ENCODE measurements at regions not wholly inside any gene's neighbourhood (a gene's known extent, or its start where the extent isn't known, plus 50 kb on each side); places are given as distances from the start of the nearest gene placed in this dataset.
"Not testable (repeated sequence)": the region's sequence is repeated elsewhere in the genome, so short reads cannot be mapped to it uniquely, and the experiment has no call there.

DNA sequence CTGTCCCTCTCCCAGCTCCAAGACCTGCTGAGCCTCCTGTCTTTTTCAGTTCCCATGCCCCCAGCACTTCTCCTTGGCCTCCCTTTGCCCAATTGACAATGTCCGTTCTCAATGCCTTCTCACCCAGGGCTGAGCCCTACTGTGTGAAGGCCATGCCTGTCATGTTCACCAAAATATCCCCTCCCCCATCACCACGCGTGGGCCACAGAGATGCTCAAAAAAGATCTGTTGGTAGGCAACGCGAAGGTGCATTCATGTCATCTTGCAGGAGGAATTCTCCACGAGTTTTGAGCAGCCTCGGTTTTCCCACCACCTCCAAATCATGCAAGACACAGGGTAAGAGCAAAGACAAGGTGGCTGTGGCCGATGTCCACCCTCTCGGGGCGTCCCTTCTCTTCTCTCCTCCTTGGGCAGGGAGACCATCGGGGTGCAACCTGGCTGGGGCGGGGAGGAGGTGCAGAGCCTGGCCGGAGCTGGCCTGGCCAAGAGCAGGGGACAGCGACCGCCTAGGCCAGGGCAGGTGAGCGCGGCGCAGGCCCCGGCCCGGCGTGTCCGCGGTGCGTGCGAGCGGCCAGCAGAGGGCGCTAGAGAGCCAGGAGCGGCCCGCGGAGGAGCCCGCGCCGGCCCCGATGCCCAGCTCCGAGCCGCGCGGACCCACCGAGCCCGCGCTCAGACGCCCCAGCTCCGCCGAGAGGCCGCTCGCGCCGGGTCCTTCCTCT lies 56.3 kb upstream of the KRTAP5-11 start:
- peak; percentile 20 to 47 for DNase-seq (ENCODE audit: low read depth in 2 of 2)

DNA sequence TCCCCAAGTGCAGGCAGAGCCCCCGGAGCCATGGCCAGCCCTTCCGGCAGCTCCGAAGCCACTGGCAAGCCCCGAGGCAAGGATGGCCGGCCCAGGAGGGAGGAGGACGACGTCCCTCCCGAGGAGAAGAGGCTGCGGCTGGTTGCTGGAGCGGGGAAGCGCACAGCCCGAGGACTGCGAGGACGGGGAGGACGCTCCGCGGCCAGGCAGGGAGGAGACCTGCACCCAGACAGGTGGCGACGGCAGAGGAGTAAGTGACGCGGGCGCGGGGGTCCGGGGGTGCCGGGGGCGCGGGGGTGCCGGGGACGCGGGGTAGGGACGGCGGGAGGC lies 56.8 kb upstream of the KRTAP5-11 start:
- DNase-seq (ENCODE audit: low read depth in 2 of 2), result not testable (repeated sequence)

DNA sequence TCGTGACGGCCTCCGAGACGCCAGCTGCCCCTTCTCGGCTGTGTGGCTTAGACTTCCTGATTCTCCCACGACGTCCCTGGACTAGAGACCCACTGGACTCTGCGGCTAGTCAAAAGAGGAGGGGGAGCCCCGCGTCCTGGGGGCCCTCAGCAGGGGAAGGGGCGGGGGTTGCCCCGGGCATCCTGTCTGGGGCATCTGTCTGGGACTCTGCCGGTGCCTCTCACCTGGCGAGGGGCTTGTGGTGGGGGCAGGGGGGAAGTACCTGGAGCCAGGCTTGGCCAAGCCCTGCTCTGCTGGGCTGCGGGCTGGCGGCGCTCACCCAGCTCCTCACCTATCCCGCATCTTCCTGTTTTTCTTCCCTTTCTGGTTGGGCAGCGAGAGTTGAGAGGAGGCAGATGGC lies 57.2 kb upstream of the KRTAP5-11 start:
- not testable (repeated sequence) for DNase-seq (ENCODE audit: low read depth in 2 of 2)

DNA sequence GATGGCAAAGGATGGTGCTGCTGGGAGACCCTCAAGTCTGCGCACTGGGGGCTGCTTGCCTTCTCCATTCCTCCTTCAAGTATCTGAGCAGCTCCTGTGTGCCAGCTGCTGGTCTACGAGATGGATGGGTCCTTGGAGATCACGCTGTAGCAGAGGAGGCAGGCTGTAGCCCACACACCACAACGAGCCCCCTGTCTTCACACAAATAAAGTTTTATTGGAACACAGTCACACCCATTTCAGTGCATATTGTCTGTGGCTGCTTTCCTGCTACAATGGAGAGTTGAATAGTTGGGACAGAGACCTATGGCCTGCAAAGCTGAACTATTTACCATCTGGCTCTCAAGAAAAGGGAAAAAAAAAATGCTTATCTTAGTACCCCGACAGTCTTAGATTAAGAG lies 64.4 kb upstream of the KRTAP5-11 start:
- not testable (repeated sequence) for DNase-seq (ENCODE audit: low read depth in 2 of 2)

DNA sequence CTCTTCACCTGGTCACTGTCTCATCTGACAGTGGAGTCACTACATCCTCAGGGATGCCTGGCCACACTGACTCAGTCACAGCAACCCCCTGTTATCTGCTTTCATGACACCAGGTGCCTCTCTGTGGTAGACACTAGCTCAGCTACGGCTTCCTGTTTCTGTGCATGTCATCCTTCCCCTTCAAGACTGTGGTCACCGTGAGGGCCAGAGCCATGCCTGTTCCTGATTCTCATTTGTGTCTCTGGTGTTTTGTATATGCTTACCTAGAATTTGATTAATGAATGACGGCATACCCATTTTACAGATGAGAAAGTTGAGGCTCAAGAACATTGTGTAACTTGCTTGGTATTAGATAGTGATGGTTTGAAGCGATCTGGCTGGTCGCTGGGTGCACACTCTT lies 70.3 kb upstream of the KRTAP5-11 start:
- DNase-seq (ENCODE audit: low read depth in 2 of 2), result not testable (repeated sequence)

DNA sequence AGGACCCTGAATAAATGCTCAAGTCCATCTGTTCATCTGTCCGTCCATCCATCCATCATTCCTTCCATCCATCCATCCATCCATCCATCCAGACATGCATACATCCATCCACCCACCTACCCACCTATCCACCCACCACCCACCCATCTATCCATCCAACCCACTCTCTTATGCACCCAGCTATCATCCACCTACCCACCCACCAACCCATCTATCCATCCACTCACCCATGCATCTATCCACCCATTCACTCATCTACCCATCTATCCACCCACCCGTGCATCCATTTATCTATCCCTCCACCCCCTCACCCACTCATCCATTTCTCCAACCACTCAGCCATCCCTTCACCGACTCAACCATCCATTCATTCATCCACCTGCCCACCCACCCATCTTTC lies 71.7 kb upstream of the KRTAP5-11 start:
- not testable (repeated sequence) for DNase-seq (ENCODE audit: low read depth in 2 of 2)

DNA sequence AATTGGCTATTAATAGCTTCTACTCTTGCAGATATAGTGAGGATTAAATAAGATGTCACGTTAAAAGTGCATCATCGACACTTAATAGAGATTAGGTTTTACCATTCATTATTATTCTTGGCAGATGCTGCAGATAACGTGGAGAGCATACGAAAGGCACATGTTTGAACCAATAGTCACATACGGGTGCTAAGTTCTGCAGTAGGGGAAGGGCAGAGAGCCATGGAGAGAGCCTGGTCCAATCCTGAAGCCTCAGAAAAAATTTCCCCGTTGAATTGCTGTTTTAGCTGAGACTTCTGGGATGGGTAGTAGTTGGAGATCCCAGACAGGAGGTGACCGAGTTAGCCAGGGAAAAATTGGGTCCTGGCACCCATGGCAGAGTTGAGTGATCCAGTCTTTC lies 72.4 kb upstream of the KRTAP5-11 start:
- not testable (repeated sequence) for DNase-seq (ENCODE audit: low read depth in 2 of 2)

DNA sequence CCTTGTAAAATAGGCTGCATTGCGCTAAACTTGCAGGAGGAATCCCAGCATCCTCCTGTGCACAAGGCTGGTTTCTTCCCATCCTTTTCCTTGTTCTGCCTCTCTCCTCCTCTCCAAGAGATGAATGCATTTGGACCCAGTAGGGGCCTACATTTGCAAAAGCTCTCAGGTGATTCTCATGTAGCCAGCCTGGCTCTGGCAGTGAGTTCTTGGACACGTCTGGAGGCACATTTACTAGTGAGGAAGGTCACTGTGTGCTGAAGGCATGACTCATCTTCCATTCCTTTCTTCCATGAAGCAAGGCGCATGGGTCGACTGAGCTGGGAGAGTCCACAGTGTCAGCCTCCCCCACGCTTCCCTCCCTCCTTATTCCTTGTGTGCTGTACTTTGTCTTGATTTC lies 73.8 kb upstream of the KRTAP5-11 start:
- DNase-seq (ENCODE audit: low read depth in 2 of 2), result not testable (repeated sequence)

DNA sequence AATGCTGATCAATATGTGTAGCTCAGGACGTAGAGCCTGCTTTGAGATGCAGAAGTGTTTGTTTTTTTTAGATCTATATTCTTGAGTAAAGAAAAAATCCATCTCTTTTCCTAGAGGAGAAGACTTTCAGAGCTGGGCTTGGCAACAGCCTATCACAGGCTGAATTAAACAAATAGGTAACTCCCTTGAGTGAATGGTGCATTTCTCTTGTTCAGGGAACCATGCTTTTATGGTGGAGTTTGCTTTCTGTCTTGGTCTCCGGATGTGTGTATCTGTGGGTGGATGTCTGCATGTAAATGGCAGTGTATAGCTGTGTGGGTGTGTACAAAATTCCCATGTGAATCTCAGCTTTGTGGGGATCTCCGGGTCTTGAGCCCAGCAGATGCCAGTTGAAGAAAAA lies 82.3 kb upstream of the KRTAP5-11 start:
- DNase-seq (ENCODE audit: low read depth in 2 of 2), result not testable (repeated sequence)

DNA sequence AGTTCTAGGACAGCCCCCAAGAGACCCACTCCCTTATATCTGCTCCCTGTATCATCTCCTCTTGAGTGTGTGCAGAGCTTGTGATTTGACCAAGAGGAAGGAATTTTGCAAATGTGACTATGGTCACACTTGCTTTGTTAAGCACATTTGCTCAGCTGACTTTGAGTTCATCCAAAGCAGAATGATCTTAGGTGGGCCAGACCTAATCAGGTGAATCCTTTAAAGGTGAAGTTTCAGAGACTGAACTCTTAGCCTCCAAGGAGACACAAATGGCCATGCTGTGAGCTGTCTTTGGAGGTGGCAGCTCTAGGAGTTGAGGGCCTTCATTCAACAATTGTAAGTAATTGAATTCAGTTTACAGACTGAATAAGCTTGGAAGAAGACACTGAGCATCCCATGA lies 115.4 kb upstream of the KRTAP5-11 start:
- DNase-seq (ENCODE audit: low read depth in 2 of 2), result not testable (repeated sequence)

DNA sequence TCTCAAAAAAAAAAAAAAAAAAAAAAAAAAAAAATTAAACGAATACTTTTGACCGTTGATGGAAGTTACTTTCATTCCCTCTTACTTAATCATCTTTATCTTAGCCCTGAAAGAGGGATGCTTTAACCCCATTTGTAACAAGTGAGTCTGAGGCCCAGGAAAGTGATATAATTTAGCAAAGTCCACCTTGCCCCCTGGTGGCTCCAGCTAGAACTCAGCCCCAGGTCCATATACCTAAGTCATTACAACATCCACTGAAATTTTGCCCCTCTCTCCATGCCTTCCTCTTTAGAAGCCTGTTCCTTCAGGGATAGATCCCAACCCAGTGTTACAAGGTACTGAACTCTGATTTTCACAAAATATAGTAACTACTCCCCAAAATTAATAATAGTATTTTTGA lies 116.3 kb upstream of the KRTAP5-11 start:
- not testable (repeated sequence) for DNase-seq (ENCODE audit: low read depth in 2 of 2)

DNA sequence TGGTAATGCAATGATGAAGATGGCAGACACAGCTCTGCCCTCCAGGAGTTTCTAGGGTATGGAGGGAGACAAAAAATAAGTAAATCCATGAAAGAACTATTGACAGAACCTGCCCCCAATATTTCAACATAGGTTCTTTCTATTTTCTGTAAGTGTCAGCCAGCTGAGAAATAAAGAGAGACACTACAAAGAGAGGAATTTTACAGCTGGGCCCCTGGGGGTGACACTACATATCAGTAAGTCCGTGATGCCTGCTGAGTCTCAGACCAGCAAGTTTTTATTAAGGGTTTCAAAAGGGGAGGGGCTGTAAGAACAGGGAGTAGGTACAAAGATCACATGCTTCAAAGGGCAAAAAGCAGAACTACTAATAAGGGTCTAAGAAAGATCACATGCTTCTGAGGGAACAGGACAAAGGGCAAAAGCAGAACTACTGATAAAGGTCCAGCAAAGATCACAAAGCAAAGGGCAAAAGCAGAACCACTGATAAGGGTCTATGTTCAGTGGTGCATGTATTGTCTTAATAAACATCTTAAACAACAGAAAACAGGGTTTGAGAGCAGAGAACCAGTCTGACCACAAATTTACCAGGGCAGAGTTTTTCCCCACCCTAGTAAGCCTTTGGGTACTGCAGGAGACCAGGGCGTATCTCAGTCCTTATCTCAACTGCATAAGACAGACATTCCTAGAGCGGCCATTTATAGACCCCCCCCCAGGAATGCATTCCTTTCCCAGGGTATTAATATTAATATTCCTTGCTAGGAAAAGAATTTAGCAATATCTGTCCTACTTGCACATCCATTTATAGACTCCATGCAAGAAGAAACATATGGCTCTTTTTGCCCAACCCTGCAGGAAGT lies 119.0 kb upstream of the KRTAP5-11 start:
- DNase-seq (ENCODE audit: low read depth in 2 of 2), result not testable (repeated sequence)

DNA sequence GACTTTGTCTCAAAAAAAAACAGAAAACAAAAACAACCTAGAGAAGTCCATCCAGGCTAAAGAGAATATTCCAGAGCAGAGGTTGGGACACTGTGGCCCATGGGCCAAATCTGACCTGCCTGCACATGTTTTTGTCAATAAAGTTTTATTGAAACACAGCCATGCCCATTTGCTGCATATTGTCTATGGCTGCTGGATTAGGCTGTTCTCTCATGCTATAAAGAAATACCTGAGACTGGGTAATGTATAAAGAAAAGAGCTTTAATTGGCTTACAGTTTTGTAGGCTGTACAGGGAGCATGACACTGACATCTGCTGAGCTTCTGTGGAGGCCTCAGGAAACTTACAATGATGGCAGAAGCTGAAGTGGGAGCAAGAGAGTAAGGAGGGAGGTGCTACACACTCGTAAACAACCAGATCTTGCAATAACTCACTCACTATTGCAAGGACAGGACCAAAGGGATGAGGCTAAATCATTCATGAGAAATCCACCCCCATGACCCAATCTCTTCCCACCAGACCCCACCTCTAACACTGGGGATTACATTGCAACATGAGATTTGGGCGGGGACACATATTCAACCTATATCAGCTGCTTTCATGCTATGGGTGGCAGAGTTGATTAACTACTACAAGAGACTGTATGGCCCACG lies 122.5 kb upstream of the KRTAP5-11 start:
- DNase-seq (ENCODE audit: low read depth in 2 of 2), result not testable (repeated sequence)

DNA sequence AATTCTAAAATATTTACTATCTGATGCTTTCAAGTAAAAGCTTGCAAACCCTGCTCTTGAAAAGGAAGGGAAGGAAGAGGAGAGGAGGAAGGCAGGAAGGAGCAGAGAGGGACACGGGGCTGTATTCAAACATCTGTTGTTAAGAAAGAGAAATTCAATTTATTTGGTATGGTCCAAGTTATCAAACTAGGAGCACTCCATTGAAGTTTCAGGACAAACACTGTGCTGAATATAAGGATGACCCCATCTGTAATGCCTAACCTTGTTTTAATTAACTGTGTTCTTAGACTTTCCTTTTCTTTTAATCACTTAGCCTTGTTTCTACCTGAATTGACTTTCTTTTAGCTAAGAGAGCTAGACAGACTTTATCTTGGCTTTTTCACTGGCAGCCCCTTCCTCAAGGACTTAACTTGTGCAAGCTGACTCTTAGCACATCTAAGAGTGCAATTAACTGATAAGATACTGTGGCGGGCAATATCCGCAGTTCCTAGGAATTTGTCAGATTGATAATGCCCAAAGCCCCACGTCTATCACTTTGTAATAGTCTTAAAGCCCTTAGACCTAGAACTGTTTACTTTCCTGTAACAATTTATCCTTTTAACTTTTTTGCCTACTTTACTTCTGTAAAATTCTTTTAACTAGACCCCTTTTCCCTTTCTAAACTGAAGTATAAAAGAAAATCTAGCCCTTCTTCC lies 123.2 kb upstream of the KRTAP5-11 start:
- not testable (repeated sequence) for DNase-seq (ENCODE audit: low read depth in 2 of 2)

DNA sequence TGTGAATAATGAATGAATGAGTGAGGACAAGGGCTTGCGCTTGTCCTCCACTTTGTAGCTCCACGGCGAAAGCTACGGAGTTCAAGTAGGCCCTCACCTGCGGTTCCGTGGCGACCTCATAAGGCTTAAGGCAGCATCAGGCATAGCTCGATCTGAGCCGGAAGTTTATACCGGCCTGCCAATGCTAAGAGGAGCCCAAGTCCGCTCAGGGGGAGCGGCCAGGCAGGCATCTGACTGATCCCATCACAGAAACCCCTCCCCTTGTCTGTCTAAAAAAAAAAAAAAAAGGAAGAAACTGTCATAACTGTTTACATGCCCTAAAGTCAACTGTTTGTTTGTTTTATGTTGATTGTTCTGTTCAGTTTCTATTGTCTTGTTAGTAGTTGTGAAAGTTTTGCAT lies 124.4 kb upstream of the KRTAP5-11 start:
- not testable (repeated sequence) for DNase-seq (ENCODE audit: low read depth in 2 of 2)

DNA sequence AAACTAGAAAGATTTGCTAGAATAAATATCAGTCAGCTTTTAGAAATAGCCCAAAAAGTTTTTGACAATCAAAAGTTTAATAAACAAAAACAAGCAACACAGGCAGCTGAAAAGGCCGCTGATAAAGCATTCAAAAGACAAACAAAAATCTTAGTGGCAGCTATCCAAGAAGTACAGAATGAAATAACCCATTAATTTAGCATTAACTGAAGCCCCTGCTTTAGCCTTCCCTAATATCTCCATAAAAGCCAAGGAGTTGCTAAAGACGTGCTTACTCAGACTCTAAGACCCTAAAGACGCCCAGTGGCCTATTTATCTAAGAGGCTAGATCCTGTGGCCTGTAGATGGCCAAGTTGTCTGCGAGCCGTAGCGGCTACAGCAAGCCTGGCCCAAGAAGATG lies 123.5 kb upstream of the DEFB108B start:
- not testable (repeated sequence) for DNase-seq (ENCODE audit: low read depth in 2 of 2)

DNA sequence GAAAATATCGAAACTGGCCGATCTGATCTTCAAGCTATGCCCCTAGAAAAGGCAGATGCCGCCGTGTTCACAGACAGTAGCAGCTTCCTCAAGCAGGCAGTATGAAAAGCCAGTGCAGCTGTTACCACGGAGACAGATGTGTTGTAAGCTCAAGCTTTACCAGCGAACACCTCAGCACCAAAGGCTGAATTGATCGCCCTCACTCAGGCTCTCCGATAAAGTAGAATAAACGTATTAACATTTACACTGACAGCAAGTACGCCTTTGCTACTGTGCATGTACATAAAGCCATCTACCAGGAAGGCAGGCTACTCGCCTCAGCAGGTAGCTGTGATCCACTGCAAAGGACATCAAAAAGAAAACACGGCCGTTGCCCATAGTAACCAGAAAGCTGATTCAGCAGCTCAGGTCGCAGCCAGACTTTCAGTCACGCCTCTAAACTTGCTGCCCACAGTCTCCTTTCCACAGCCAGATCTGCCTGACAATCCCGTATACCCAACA lies 122.8 kb upstream of the DEFB108B start:
- not testable (repeated sequence) for DNase-seq (ENCODE audit: low read depth in 2 of 2)

DNA sequence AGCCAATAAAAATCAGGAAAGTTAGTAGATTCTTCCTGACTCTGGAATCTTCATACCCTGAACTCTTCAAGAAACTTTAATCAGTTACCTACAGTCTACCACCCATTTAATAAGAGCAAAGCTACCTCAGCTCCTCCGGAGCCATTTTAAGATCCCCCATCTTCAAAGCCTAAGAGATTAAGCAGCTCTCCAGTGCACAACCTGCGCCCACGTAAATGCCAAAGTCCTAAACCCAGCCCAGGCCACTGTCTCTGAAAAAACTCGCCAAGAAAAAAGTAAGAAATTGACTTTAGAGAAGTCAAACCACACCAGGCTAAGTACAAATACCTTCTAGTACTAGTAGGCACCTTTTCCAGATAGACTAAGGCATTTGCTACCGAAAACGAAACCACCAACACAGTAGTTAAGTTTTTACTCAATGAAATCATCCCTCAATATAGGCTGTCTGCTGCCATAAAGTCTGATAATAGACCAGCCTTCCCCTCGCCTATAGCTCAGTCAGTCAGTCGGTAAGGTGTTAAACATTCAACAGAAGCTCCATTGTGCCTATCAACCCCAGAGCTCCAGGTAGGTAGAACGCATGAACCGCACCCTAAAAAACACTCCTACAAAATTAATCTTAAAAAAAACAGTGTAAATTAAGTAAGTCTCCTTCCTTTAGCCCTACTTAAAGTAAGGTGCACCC lies 122.2 kb upstream of the DEFB108B start:
- not testable (repeated sequence) for DNase-seq (ENCODE audit: low read depth in 2 of 2)

DNA sequence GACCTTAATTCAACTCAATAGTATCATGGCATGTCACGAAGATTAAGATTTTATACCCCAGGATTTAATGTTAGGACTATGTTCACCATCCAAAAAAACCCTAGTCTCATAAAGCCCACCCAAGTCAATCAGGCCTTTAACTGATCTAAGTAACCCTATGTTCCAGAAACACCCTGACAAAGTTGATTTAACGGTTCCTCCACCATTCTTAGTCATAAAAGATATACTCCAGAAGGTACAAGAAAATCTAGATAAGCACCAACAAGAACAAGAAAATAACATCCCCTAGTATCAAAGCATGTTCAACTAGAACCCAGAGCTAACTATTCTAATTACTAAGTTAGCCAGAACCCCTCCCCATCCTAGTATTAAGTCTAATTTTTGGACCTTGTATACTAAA lies 120.7 kb upstream of the DEFB108B start:
- DNase-seq (ENCODE audit: low read depth in 2 of 2), result not testable (repeated sequence)

DNA sequence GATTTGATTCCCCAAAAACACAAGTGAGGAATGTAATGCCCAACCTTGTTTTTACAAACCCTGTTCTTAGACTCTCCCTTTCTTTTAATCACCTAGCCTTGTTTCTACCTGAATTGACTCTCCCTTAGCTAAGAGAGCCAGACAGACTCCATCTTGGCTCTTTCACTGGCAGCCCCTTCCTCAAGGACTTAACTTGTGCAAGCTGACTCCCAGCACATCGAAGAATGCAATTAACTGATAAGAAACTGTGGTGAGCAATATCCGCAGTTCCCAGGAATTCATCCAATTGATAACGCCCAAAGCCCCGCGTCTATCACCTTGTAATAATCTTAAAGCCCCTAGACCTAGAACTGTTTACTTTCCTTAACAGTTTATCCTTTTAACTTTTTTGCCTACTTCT lies 120.2 kb upstream of the DEFB108B start:
- DNase-seq (ENCODE audit: low read depth in 2 of 2), result not testable (repeated sequence)

DNA sequence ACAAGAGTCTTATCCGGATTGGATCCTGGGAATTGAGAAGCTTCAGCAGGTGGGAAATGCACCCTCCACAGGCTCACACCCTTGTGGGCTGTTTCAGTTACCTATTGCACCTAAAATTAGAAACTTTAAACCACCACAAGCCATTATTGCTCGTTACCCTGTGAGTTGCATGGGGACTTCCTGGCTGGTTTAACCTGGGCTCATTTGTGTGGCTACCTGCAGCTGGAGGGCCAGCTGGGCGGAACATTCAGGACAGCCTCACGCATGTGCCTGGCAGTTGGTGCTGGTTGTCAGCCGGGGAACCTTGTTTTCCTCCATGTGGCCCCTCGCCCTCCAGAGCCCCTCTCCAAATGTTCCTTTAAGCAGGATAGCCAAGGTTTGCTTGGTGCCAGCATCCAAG lies 118.5 kb upstream of the DEFB108B start:
- not testable (repeated sequence) for DNase-seq (ENCODE audit: low read depth in 2 of 2)

All from stimulated activated CD8-positive, alpha-beta memory T cell treated with anti-CD3 and anti-CD28 coated beads, Interleukin-2, amount 100 ng/mL, for 1 hour (primary cell).